Suppressor macrophage (primary cell): ENCODE measurements at regions not wholly inside any gene's neighbourhood (a gene's known extent, or its start where the extent isn't known, plus 50 kb on each side); places are given as distances from the start of the nearest gene placed in this dataset.
A peak's percentile ranks its signal among the peaks of the same experiment; 100 is the strongest.
"Not testable (repeated sequence)": the region's sequence is repeated elsewhere in the genome, so short reads cannot be mapped to it uniquely, and the experiment has no call there.

Experiments used
- DNase-seq, 4 experiments: peaks; one replicate each; pipeline ENCODE4 v3.0.0-alpha.2; 2020 to 2022

DNA sequence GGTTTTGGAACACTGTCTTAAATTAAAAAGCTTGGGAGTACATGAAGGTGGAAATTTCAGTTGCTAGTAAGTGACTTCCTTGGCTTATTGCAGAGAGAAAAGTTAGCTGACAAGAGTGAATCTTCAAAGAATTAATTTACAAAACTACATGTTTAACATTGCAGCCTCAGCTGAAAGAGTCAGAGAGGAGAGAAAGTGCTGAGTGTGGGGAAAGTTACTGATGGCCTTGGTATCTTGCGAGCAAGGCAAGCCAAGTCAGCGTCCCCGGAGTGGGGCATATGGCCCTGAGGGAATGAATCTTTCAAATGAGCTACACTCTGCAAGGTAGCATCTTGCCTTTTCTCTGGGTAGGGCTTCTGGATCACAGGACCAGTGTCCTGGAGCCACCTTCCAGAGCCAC, 131.3 kb downstream of the LPIN1 start:
- DNase-seq, result no peak

DNA sequence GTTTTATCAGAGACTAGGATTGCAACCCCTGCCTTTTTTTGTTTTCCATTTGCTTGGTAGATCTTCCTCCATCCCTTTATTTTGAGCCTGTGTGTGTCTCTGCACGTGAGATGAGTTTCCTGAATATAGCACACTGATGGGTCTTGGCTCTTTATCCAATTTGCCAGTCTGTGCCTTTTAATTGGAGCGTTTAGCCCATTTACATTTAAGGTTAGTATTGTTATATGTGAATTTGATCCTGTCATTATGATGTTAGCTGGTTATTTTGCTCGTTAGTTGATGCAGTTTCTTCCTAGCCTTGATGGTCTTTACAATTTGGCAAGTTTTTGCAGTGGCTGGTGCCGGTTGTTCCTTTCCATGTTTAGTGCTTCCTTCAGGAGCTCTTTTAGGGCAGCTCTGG, 138.8 kb downstream of the LPIN1 start:
- not testable (repeated sequence) for DNase-seq

DNA sequence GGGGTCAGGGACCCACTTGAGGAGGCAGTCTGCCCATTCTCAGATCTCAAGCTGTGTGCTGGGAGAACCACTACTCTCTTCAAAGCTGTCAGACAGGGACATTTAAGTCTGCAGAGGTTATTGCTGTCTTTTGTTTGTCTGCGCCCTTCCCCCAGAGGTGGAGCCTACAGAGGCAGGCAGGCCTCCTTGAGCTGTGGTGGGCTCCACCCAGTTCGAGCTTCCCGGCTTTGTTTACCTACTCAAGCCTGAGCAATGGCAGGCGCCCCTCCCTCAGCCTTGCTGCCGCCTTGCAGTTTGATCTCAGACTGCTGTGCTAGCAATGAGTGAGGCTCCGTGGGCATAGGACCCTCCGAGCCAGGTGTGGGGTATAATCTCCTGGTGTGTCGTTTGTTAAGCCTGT, 140.5 kb downstream of the LPIN1 start:
- DNase-seq, result not testable (repeated sequence)

DNA sequence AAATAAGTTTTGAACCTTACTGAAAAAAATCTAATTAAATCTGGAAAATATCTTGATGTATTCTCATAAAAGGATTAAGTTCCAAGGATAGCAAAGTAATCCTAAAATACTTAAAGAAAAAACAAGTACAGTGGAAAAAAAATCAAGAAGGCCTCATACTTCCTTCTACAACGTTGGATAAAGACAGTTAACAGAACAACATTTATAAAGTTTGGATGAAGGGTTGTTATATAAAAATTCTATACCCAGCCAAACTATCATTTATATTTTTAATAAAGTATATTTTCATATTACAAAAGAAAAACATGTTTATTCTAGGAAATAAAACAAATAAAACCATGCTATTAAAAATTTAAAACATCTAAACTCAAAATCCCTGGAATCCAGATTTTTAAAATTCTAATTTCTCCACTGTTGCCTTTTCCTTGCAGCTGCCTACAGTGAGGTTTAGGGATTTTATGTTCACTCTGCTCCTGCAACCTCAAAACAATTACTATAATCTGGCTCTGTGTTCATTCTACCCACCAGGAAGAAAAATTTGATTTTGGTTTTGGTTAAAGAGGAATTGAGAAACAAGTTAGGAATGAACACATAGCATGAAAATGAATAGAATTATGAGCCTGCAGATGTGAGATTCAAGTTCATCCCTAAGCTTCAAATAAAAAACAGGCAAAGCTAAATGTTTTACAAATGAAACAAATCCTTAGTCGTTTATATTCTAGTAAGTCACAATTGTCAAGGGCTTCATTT, 142.8 kb downstream of the LPIN1 start:
- DNase-seq, result no peak

DNA sequence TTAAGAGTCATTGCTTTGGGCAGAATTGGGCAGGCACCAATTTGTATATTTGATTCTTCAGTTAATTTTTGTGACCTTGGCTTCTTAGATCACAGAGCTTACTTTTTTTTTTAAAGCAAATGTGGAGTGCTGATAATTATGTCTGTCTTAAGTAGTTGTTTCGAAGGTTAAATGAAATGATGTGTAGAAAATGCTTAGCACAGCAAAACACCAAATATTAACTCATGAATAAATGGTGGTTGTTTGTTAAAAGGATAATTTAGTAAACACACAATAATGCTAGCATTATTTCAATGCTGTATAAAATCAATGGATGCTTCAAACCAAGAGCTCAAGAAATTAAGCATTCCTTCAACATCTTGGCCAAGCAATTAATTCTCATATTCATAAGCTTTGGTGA, 143.4 kb downstream of the LPIN1 start:
- DNase-seq, result no peak

DNA sequence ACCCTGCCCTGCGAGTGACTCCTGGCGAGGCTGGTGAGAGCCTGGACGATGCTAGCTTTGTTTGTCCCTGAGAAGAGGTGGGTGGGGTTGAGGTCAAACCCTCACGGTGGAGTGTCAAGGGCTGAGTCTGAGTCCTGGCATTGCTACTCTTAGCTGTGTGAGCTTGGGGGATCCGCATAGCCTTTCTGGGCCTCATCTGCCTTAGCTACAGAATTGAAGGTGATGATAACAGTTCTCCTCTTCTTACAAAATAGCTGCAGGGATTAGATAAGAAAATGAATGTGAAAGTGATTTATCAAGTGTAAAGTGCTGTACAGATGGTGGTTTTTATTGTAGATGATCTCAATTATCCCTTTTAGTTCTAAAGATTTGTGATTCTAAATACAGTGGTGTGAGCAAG, 144.6 kb downstream of the LPIN1 start:
- DNase-seq, result no peak

DNA sequence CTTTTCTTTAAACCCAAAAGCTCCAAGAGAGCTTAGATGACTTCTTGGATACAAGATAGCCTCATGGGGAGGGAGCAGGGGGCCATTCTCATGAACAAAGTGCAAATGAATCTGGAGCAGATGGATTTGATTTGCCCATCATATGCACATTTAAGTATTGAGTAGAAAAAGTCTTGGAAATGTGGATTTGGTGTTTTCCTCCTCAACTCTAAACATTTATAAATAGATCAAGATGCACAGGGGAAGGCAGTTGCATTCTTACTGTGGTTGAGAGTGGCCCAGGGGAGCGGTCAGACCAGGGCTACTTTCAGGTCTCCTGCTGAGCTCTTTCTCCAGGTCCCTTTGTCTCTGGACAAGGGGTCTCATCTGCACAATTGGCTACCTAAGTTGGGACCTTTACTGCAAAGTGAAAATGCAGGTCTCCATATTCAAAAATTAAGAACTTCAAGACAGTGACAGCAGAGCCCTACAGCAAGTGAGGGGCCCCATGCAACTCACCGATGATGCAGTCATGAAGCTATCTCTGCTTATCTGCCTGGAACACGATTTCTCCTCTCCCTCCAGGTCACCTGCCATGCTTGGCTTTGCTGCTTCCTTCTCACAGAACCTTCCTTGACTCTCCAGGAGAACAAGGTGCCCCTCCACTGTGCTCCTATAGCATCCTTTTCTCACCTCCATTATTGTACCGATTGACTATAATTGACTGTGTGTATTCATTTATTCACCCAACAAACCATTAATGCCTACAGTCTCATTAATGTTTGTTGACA, 145.4 kb downstream of the LPIN1 start:
- DNase-seq, result no peak

DNA sequence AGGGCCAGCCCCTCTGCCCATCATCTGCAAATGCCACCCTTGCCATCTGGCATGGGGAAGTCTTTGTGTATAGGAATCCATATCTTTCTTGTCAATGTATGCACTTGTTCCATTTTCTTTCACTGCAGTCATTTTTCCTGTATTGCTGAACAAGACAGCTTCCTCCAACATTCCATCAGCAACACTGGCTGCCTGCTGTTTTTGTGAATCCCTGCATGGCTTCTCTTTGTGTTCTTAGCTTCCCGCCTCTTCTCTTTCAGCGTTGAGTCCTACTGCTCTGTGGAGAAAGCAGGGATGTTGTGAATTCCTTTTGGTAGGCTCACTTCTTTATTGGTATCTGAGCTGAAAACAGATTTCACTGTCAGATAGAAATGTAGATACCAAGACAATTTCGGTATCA, 150.0 kb downstream of the LPIN1 start:
- DNase-seq, result no peak

DNA sequence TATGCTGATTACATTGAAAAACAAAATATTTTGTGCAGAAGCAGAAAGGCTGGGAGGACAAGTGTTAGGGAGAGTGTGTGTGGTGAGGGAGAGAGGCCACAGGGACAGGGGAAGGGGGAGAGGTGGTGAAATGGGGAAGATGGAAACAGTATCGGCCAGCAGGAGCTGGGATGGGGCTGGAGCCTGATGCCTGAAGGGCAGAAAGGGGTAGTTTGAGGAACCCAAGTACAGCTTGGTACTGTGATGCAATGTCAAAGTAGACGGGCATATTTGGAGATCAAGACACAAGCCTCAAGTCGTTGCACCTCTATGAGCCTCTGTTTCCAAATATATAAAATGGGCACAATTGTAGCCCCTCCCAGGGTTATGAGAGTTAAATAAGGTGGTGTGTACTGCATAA, 152.1 kb downstream of the LPIN1 start:
- peak; percentile 54 to 72 (median 69) for DNase-seq

DNA sequence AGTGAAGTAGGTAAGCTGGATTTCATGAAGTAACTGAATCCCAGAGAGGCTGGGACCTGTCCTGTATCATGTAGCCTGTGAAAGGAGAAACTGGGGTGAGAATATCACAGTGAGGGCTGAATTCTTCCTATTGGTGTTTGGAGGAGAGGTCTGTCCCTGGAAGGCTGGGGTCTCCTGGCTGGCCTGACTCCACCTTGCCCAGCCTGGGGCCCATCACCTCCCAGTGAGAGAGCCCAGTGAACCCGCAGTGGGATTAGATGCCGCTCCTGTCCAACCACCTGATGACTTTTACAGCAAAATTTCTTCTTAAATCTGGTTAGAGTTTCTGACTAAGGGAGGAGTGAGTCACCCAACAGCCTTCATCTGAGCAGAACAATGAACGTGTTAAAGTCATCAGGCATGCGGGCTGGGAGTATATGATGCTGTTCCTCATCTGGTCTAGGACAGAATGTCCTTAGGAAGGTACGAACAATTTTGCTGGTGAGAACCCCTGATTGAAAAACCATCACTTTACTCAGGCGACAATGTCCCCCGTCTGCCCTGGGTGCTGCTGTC, 152.9 kb downstream of the LPIN1 start:
- DNase-seq, result no peak

DNA sequence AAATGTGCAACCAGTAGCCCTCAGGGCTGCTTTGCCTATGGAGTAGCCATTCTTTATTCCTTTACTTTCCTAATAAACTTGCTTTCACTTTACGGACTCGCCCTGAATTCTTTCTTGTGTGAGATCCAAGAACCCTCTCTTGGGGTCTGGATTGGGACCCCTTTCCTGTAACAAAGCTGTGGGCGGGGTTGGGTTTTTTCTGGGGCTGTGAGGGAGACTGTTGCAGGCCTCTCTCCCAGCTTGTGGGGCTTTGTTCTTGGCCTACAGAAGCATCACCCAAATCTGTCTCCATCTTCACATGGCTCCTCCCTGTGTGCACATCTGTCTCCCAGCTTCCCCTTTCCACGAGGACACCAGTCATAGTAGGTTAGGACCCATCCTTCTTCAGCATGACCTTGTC, 154.5 kb downstream of the LPIN1 start:
- peak in 2 of 4 experiments; percentile 21 to 23 for DNase-seq

DNA sequence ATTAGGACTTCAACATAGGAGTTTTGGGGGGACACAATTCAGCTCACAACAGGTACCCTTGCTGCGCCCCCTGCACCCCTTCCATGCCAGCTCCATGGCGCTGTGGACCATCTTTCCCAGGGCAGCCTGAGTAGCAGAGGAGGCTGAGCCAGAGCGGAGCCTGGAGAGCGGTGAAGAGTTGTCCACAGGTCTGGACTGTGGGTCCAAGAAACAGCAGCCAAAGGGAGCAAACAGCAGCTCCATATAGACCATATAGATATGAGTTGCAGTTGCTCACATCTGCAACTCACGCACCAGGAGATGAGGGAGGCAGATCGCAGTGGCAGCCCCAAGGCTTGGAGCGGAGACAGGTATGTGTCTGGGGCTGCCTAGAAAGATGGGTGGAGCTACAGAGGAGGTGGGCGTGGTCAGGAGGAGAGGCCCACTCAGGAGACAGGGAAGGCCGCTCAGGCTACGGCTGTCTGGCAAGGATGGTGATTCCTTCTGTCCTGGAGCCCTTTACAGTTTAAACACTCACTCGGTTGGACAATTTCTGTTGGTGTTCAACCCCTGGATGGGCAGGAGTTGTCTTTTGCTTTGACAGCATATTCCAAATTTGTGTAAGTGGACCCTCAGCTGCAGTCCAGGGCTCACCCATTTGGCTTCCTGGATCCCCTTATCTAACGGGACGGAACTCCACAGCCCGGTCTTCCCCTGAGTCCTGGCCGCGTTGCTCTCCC, 155.1 kb downstream of the LPIN1 start:
- no peak for DNase-seq

DNA sequence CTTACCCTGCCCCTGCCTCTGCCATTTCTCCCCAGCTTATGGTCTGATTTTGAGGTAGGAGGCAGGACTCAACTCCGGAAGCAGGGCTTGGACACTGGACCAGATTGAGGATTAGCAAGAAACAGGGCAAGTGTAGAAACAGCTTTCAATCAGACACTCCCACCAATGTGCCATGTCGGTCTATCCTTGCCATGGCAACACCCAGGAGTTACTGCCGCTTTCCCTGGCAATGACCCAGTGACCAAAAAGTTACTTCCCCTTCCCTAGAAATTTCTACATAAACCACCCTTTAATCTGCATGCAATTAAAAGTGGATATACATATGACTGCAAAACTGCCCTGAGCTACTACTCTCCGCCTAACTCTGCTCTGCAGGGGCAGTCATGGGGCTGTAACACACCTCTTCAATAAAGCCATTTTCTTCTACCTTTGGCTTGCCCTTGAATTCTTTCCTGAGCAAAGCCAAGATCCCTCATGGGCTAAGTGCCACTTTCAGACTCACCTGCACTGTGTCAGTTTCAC, 156.7 kb downstream of the LPIN1 start:
- peak; percentile 63 to 82 (median 76) for DNase-seq

DNA sequence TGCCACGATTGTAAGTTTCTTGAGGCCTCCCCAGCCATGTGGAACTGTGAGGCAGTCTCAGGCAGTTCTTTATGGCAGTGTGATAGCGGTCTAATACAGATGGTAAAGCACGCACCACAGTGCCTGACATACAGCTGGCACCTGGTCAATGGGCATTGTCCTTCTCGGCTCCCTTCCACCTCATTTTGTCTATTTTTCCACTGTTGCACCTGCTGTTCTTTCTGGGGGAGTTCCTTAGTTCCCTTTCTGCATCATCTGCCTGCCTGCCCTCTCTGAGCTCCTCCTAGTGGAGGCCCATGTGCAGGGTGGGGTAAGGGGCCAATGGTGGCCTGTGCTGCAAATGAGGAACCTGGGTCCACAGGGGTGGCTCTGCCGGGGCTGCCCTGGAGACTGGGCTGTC, 157.6 kb downstream of the LPIN1 start:
- peak in 3 of 4 experiments; percentile 41 to 54 (median 44) for DNase-seq

DNA sequence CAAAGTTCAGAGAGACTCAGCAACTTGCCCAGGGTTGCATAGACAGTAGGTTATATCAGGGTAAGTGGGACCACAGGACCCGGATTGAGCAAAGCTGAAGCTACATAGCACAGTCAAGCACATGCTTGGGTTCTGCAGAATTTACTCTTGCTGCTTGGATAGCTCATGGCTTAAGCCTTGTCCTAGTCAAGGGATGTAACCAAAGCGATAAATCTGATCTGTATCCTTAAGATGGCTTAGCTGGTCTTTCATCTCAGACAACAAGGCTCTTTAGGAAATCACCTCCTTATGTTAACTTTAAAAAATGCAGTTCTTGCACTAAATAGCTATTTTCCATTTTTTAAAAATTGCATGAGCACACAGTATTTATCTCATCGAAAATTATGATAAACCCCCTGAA, 158.5 kb downstream of the LPIN1 start:
- no peak for DNase-seq

DNA sequence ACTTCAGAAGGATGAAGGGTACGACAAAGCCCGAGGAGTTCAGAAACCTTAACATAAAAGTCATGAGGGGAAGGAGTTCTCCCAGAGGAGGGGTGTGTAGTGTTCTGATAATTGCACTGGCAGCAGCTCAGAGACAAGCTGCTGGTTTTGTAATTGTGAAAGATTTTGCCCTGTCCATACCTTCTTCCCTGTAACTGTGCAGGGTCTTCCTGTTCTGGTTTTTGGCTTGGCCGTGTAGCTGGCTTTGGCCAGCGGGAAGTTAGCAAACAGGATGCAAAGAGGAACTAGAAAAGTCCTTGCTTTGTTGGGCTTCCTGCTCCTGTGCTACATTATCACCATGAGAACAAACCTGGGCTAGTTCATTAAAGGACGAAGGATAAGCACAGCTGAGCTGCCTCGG, 160.8 kb downstream of the LPIN1 start:
- DNase-seq, result peak; percentile 76 to 87 (median 82)

DNA sequence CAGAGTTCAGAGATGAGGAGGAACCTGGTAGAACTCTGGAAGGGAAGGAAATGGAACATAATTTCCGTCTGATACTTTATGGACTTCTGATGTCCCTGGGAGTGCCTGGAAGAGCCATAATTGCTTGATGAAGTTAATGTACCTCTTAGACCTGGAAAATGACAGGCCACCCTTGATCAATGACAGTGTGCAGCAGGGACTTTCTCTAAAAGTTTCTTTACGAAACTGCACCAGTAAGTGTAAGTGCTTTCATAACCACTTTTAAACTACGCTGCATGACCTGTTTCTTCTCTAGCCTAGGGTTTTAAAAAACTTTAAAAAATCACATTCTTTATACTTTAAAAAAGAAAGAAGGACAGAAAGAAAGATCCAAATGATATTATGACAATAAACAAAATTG, 164.5 kb downstream of the LPIN1 start:
- DNase-seq, result no peak

DNA sequence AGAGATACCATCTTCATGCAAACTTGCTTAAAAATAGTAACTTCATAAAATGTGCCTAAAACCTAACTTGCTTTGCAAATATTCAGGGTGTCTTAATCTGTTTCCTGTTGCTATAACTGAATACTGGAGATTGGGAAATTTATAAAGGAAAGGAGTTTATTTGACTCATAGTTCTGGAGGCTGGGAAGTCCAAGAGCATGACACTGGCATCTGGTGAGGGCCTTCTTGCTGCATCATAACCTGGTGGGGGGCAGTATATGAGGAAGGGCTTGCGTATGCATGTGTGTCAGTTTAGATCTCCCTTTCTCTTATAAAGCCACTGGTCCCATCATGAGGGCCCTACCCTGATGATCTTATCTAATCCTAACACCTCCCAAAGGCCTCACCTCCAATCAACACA, 166.5 kb downstream of the LPIN1 start:
- DNase-seq, result no peak

DNA sequence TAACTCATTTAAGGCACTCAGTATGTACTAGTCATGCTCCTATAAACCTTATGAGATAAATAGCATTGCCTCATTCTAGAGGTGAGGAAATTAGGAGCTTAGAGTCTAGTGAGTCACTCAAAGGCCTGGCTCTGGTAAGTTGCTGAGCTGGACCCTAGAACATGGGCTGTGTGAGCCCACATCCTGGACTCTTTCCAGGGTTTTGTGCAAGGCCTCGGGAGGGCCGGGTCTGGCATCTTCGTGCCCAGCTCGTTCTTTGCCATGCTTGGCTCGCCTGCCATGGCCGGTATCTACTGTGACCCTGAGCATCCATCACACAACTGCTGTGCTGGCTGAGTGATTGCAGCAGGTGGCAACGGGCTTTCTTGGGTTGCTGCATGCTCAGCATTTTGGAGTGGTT, 168.0 kb downstream of the LPIN1 start:
- peak in 3 of 4 experiments; percentile 17 to 60 (median 31) for DNase-seq

DNA sequence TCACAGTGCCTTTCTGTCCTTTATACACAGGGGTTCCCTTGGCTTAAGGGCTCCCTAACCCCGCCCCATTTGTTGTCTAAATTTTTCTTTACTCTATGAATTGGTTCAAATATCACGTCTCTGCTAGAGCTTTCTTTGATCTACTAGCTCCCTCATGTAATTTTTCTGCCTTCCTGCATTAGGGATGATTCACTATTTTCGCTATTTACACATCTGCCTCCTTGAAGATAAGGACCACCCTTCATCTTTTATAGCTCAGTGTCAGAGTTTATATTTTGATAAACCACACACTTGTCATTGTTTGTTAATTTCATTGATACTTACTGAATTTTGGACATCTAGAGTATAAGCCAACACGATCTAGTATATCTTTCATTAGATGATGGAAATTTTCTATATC, 169.2 kb downstream of the LPIN1 start:
- no peak for DNase-seq

DNA sequence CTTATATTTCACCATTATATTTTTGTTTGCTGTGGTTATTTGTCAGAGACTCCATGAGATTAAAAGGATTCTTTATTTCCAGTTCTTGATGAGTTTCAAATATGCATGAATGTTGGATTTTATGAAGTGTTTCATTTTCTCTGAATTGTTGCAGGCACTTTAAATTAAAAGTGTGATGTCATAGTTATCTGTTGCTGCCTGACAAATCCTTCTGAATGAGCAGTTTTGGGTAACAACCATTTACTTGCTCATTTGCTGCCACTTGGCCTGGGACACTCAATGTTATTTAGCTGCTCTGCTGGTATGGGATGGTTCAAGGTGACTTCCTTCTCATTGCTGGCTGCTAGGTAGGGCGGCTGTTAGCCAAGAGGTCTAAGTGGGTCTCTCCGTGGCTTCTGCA, 173.5 kb downstream of the LPIN1 start:
- DNase-seq, result no peak

DNA sequence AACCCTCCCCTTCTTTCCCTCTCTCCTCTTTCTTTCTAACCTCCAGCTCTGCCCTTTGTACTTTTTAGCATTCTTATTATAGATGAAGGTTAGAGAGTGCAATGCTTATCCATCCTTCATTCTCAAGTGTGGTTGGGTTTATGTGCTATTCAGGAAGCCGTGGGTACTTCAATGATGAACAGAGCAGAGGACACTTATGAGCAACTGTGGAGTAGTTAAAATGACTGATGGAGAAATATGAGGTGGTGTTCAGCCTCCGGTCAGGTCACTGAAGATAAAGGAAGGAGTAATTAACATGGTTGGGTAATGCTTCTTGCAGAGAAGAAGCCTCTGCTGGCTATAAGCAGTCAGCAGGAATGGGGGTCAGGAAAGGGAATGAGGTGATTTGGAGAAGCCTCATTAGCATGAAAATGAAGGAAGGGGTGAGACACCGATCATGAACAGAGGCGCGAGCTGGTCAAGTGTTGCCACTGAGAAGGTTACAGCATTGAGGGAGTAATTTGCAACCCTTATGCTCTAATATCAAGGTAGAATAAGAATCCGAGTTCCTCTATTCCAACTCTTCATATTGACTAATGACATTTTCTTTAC, 174.7 kb downstream of the LPIN1 start:
- no peak for DNase-seq

DNA sequence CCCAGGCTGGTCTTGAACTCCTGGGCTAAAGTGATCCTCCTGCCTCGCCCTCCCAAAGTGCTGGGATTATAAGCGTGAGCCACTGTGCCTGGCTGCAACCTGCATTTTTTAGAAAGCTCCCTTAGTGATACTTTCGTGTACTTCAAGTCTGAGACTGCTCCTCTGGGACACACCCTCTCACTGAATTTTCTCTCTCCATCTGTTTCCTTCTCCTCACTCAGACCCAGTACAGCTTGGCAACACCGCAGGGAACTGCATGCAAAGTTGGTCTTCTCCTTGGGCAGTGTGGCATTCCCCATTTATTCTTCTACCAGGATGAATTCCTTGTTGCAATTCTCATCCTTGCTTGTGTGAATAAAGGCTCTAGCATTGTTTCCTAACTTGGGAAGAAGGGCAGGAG, 175.9 kb downstream of the LPIN1 start:
- DNase-seq, result no peak
